GM21529 (cell line): ENCODE measurements at regions not wholly inside any gene's neighbourhood (a gene's known extent, or its start where the extent isn't known, plus 50 kb on each side); places are given as distances from the start of the nearest gene placed in this dataset.
"Not testable (repeated sequence)": the region's sequence is repeated elsewhere in the genome, so short reads cannot be mapped to it uniquely, and the experiment has no call there.

Experiments used
- ATAC-seq: cut with Tn5 transposase; IDR thresholded peaks from one replicate; pipeline ENCODE4 v1.9.1; 2021; ENCODE audit not compliant: unreplicated experiment

DNA sequence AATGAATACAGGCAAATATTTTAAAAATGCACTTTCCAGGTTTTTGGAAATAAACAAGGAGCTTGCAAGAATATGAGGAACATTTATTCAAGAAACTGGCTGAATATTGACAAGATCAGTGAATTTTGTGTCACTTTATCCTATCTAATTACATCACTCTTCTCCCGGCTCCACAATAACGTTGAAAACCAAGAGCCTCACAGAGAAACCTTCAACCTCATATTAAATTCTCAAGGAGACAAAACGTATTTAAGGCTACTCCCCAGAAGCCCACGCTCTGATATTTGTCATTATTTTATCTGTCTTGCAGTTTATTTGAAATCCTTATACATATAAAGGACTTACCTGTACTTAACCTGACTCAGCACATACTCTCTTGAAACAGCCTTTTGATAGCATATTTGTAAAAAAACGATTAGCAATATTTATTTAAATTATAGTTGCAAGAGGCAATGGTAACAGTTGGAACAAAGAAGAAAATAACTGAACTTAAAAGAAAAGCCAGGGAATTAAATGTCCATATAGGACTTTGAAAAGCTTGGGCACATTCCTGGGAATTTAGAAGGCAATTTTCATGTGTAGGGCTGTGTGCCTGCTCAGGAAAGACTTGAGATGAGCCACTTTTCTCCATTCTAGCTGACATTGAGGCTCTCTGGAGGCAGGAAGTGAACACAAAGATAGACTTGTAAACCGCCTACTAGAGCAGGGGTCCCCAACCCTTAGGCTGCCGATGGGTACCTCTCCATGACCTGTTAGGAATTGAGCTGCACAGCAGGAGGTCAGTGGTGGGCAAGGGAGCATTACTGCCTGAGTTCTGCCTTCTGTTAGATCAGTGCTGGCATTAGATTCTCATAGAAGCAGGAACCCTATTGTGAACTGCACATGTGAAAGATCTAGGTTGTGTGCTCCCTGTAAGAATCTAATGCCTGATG is 636.4 kb downstream of the SLC16A7 start:
- no peak for ATAC-seq

DNA sequence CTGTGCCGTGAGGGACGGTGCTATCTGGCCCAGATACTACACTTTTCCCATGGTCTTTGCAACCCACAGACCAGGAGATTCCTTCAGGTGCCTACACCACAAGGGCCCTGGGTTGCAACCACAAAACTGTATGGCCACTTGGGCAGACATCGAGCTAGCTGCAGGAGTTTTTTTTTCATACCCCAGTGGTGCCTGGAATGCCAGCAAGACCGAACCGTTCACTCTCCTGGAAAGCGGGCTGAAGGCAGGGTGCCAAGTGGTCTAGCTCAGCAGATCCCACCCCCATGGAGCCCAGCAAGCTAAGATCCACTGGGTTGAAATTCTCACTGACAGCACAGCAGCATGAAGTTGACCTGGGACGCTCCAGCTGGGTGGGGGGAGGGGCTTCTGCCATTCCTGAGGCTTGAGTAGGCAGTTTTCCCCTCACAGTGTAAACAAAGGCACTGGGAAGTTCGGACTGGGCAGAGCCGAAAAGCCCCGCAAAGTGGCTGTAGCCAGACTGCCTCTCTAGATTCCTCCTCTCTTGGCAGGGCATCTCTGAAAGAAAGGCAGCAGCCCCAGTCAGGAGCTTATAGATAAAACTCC is 638.9 kb downstream of the SLC16A7 start:
- ATAC-seq: not testable (repeated sequence)

DNA sequence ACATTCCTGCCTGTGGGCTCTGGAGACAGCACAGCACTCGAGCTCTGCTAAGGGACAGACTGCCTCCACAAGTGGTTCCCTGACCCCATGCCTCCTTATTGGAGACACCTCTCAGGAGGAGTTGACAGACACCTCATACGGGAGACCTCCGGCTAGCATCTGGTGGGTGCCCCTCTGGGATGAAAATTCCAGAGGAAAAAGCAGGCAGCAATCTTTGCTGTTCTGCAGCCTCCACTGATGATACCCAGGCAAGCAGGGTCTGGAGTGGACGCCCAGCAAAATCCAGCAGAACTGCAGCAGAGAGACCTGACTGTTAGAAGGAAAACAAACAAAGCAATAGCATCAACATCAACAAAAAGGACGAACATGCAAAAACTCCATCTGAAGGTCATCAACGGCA is 639.4 kb downstream of the SLC16A7 start:
- no peak for ATAC-seq

DNA sequence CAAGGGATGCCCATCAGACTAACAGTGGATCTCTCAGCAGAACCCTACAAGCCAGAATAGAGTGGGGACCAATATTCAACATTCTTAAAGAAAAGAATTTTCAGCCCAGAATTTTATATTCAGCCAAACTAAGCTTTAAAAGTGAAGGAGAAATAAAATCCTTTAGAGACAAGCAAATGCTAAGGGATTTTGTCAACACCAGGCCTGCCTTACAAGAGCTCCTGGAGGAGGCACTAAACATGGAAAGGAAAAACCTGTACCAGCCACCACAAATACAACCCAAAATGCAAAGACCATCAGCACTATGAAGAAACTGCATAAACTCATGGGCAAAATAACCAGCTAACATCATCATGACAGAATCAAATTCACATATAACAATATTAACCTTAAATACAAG is 640.6 kb downstream of the SLC16A7 start:
- not testable (repeated sequence) for ATAC-seq

DNA sequence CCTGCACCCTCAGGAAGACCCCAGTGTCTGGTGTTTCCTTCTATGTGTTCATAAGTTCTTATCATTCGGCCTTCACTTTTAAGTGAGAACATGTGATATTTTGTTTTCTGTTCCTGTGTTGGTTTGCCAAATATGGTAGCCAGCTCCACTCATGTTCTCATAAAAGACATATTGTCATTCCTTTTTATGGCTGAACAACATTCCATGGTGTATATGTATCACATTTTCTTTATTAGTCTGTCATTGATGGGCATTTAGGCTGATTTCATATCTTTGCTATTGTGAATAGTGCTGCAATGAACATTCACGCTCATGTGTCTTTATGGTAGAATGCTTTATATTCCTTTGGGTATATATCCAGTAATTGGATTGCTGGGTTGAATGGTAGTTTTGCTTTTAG is 645.1 kb downstream of the SLC16A7 start:
- no peak for ATAC-seq

DNA sequence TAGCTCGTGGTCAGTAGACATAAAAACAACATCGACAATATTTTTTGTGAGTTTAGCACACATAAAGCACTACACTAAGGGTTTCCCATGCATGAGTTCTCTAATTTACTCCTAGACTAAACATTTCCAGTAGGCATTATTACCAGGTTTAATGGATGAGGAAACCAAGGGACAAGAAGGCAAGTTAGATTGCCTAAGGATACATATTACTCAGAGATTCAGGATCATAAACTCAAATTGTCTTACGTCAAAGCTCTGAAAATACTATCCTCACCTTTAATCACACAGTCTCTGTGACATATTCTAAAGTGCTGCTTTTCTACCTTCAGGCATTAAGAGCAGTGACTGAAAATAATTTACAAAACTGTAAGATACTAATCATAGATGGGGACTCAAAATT is 655.3 kb downstream of the SLC16A7 start:
- no peak for ATAC-seq

DNA sequence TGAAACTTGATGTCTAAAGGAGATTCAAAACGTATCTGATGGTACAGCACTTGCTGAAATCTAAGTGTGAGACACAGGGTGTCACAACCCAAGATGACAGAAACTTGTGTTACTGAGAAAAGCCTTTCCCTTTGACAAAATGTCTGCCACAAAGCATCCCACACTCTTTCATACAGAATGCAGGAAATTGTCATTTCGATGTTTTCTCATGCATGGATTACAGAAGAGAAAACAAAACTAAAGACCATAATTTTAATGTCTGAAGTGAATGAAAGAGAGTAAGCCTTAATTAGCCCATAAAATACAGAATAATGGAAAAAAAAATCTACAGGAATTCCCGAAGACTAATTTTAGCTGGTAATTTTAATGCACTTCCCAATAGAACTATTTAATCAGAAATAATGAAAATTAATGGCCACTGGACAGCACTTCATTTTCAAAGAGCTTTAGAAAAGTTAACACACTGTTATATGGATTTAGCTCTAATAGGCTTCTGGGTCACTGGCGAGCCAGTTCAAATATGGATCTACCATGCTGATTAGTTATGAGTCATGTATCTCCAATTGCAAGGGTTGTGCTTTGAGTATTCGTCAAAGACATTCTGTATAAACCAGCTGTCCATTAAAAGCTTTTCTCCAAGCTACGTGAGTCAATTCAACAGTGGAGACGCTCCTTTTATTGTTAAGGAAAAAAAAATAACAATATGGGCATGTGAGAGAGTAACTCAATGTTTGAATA is 656.7 kb downstream of the SLC16A7 start:
- ATAC-seq: no peak

DNA sequence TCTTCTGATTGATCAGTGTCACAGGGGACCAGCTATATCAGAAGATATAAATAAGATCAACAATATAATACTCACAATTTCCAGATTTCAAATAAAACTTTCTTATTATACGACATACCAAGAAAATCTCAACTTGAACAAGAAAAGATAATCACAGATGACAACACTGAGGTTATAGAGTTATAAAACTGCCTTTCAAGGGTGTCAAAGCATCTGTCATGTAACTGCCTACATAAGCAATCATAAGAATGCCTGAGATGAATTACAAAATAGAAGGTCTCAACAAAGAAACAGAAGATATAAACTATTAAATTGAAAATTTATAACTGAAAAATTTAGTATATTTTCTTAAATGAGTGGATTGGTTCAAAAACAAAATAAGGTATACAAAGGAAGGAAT is 659.2 kb downstream of the SLC16A7 start:
- no peak for ATAC-seq

DNA sequence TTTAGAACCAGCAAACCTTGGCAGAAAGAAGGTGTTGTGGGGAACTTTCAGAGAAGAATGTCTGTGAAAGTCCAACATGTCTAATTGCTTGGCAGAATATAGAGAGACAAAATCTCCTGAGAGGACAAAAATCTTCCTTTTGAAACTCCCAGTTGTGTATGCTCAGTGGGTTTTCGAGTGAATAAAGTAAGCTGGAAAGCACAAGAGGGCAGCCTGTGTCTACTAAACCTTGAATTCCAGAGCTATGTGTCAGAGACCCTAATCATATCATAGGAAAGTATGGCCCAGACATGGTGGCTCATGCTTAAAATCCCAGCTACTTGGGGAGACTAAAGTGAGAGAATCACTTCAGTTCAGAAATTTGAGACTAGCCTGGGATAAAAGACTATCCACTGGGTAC is 661.2 kb downstream of the SLC16A7 start:
- no peak for ATAC-seq

DNA sequence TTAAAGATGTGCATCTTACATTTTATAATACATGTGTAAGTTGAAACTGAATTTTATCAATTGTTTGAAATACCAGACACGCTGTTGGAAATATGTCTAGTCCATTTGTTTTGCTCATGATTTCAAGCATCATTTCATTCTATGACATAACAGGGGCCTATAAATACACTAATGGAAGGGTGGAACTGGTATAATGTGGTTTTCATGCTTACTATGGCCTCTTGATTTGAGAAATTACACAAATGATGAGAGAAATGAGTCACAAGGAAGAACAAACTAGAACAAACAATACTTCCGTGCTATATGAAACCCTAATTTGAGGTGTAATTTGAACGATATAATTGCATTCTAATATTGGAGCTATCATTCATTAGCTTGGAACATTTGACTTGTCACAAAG is 663.4 kb downstream of the SLC16A7 start:
- no peak for ATAC-seq

DNA sequence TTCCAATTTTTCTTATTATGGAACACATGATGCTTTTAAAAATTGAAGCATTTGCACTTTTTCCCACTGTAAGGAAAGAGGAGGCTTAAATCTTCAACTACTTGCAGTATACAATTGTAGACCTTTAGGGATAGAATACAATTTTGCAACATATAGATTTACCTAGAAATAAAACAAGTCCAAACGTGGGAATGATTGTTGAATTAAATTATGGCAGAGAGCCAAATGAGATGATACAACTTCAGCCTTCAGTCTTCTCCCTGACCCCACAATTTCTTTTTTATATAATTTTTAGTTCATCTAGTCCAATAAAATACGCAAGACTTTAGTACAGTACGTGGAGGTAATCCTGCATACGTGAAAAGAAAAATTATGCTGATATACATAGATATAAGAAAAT is 666.5 kb downstream of the SLC16A7 start:
- no peak for ATAC-seq

DNA sequence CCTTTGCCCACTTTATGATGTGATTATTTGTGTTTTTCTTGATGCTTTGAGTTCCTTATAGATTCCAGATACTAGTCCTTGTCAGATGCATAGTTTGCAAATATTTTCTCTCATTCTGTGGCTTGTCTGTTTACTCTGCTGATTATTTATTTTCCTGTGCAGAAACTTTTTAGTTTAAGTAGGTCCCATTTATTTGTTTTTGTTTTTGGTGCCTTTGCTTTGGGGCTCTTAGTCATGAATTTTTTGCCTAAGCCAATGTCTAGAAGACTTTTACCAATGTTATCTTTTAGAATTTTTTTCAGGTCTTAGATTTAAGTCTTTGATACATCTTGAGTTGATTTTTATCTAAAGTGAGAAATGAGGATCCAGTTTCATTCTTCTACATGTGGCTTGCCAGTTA is 667.3 kb downstream of the SLC16A7 start:
- ATAC-seq: no peak

DNA sequence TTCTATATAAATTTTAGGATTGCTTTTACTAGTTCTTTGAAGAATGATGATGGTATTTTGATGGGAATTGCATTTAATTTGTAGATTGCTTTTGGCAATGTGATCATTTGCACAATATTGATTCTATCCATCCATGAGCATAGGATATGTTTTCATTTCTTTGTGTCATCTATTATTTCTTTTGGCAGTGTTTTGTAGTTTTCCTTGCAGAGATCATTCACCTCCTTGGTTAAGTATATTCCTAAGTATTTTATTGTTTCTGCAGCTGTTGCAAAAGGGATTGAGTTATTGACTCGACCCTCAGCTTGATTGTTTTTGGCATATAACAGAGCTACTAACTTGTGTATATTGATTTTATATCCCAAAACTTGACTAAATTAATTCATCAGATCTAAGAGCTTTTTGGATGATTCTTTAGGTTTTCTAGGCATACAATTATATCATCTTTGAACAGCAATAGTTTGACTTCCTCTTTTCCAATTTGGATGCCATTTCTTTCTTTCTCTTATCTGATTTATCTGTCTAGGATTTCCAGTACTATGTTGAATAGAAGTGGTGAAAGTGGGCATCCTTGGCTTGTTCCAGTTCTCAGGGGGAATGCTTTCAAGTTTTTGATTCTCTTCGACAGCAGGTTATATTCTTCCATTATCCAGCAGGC is 668.1 kb downstream of the SLC16A7 start:
- no peak for ATAC-seq

DNA sequence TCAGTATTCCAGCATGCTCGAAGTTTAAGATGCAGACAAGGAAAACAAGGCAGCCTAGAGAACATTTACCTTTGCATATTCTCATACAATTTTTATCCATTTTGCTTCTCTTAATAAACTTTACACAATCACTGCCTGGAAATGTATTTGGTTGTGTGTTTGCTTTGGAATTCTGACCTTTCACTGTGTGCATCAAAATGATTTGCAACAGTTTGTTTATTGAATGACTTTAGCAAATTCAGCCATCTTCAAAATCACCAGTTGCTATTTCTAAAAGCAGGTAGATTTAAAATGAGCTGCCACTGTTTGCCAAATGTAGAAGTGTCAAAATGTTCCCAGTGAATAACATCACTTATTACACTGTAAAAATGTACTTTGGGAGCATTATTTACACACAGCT is 669.9 kb downstream of the SLC16A7 start:
- ATAC-seq: no peak

DNA sequence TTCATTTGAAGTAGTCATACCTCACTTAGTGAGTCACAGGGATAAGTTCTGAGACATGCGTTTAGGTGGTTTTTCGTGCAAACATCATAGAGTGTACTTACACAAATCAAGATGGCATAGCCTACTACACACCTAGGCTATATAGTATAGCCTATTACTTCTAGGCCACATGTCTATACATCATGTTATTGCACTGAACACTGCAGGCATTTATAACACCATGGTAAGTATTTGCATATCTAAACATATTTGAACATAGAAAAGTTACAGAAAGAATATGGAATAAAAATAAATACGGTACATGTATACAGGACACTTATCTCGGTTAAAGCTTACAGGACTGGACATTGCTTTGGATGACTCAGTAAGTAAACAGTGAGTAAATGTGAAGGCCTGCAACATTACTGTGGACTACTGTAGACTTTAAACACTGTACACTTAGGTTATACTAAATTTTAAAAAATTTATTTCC is 670.6 kb downstream of the SLC16A7 start:
- no peak for ATAC-seq

DNA sequence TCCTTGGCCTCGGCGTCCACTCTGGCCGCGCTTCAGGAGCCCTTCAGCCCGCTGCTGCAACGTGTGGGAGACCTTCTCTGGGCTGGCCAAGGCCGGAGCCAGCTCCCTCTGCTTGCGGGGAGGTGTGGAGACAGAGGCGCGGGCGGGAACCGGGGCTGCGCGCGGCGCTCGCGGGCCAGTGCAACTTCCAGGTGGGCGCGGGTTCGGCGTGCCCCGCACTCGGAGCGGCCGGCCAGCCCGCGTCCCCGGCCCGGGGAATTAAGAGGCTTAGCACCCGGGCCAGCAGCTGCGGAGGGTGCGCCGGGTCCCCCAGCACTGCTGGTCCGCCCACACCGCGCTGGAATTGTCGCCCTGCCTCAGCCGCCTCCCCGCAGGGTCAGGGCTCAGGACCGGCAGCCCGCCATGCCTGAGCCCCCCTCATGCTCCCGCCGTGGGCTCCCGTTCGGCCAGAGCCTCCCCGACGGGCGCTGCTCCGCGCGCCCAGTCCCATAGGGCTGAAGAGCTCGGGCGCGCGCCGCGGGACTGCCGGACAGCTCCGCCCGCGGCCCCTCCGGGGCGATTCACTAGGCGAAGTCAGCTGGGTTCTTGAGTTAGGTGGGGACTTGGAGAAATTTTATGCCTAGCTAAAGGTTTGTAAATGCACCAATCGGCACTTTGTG is 673.9 kb downstream of the SLC16A7 start:
- no peak for ATAC-seq

DNA sequence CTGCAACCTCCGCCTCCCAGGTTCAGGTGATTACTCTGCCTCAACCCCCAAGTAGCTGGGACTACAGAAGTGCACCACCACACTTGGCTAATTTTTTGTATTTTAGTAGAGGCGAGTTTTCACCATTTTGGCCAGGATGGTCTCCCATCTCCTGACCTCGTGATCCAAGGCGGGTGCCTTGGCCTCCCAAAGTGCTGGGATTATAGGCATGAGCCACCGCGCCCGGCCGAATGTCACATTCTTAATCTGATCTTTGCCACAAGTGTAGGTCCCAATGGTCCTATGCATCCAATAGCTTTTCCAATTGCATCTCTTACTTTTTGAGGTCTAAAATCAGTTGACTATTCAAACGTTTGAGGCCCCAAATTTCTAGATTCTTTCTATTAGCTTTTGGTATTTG is 676.0 kb downstream of the SLC16A7 start:
- ATAC-seq: no peak

DNA sequence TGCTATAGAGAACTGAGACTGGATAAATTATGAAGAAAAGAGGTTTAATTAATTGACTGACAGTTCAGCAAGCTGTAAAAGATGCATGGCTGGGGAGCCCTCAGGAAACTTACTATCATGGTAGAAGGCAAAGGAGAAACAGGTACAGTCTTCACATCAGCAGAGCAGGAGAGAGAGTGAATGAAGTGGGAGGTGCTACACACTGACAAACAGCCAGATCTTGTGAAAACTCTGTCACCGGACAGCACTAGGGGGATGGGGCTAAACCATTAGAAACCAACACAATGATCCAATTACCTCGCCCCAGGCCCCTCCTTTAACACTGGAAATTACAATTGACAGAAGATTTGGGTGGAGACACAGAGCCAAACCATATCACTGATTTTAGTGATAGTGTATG is 682.4 kb downstream of the SLC16A7 start:
- ATAC-seq: no peak

DNA sequence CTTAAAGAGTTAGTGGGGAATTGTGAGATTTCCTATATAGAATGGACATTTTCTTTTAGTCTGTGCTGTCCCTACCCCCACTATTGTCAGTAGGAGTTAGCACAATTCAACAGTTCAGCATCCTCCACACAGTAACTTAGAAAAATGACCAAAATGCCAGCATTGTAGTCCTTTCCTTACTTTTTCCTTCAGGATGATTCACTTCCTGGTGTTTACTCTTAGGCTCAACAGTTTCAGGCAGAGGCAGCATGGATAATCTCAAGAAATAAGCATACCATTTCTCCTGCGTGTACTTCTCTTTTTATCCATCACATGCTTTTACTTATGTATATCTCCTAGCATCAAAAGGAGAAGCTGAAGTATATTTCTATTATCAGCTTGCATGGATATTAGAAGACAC is 683.4 kb downstream of the SLC16A7 start:
- no peak for ATAC-seq

DNA sequence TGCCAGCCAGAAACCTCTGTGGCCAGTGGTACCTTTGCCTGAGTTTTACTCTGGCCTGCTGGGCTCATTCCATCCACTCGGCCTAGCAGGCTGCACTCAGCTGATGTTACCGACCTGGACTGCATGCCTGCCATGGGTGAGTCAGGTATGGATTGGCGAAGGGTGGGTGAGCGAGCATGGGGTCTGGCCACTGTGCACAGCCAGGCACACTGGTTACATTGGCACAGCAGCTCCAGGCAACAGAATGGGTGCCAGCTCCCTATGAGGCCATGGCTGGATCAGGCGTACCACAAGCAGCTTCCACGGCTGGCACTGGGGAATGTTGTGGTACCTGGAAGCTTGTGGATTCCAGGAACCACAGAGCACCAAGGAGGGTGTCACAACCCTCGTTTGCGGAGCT is 685.7 kb downstream of the SLC16A7 start:
- no peak for ATAC-seq

DNA sequence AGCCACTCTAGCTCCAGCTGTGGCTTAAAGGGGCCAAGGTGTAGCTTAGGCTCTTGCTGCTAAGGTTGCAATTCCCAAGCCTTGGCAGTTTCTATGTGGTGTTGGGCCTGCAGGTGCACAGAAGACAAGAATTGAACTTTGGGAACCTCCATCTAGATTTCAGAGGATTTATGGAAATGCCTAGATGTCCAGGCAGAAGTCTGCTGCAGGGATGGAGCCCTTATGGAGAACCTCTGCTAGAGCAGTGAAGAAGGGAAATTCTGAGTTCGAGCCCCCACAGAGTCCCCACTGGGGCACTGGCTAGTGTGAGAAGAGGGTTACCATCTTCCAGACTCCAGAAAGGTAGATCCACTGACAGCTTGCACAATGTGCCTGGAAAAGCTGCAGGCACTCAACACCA is 694.7 kb downstream of the SLC16A7 start:
- ATAC-seq: no peak
